ENCODE measurements at regions not wholly inside any gene's neighbourhood (a gene's known extent, or its start where the extent isn't known, plus 50 kb on each side); places are given as distances from the start of the nearest gene placed in this dataset.

DNA sequence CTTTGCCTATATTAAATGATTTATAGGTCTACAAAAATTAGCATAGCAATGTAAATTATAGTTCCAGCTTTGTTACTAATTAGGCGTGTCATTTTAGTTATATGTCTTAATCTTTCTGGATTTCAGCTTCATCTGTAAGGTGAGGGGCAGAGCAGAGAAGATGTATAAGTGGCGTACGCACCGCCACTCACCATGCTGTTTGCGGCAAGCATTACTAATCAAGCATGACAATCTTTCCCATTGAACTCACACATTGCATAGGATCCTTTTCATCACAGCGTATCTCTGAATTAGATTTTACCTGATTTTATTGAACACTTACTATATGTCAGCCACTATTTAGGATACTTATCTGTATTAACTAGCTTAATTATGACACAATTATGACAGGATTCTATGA is 183.6 kb upstream of the DLGAP1 start:
- TF ChIP-seq, protein P1, sequence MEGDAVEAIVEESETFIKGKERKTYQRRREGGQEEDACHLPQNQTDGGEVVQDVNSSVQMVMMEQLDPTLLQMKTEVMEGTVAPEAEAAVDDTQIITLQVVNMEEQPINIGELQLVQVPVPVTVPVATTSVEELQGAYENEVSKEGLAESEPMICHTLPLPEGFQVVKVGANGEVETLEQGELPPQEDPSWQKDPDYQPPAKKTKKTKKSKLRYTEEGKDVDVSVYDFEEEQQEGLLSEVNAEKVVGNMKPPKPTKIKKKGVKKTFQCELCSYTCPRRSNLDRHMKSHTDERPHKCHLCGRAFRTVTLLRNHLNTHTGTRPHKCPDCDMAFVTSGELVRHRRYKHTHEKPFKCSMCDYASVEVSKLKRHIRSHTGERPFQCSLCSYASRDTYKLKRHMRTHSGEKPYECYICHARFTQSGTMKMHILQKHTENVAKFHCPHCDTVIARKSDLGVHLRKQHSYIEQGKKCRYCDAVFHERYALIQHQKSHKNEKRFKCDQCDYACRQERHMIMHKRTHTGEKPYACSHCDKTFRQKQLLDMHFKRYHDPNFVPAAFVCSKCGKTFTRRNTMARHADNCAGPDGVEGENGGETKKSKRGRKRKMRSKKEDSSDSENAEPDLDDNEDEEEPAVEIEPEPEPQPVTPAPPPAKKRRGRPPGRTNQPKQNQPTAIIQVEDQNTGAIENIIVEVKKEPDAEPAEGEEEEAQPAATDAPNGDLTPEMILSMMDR (IDR thresholded peaks at IDR 0.05; ENCODE audit: low read depth, low read length): no peak
- TF ChIP-seq EZH2phosphoT487 (IDR thresholded peaks at IDR 0.05; ENCODE audit: low read depth): no peak
